GM12873 (cell line): ENCODE measurements at regions not wholly inside any gene's neighbourhood (a gene's known extent, or its start where the extent isn't known, plus 50 kb on each side); places are given as distances from the start of the nearest gene placed in this dataset.

Experiments used
- TF ChIP-seq, protein P1 (sequence below): IDR thresholded peaks from 2 replicates; pipeline ENCODE4 v1.5.1; 2012; ENCODE audit warnings: low read depth, mild to moderate bottlenecking, moderate library complexity, low read length, control low read depth; ENCODE audit not compliant: insufficient read depth; ENCODE audit errors: missing control alignments

GRCh38 chr13:108409730-108410129, 140.2 kb downstream of the TNFSF13B start:
- TF ChIP-seq, protein P1, sequence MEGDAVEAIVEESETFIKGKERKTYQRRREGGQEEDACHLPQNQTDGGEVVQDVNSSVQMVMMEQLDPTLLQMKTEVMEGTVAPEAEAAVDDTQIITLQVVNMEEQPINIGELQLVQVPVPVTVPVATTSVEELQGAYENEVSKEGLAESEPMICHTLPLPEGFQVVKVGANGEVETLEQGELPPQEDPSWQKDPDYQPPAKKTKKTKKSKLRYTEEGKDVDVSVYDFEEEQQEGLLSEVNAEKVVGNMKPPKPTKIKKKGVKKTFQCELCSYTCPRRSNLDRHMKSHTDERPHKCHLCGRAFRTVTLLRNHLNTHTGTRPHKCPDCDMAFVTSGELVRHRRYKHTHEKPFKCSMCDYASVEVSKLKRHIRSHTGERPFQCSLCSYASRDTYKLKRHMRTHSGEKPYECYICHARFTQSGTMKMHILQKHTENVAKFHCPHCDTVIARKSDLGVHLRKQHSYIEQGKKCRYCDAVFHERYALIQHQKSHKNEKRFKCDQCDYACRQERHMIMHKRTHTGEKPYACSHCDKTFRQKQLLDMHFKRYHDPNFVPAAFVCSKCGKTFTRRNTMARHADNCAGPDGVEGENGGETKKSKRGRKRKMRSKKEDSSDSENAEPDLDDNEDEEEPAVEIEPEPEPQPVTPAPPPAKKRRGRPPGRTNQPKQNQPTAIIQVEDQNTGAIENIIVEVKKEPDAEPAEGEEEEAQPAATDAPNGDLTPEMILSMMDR: no peak

DNA sequence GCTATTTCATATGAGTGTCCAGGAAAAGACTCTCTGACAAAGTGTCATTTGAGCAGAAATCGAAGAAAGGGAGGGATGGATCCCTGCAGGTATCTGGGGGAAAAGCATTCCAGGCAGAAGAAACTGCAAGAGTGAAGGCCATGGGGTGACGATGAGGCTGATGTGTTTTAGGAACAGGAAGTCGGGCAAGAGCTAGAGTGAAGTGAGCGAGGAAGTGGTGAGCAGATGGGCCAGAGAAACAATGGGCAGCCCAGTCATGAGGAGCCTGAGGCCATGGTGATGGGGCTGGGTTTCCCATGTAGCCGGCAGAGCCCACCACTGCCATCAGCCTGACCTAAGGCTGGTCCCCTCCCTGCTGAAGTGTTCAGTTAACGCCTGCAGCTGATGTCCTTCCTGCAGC, 150.2 kb downstream of the TNFSF13B start:
- TF ChIP-seq, protein P1: no peak

DNA sequence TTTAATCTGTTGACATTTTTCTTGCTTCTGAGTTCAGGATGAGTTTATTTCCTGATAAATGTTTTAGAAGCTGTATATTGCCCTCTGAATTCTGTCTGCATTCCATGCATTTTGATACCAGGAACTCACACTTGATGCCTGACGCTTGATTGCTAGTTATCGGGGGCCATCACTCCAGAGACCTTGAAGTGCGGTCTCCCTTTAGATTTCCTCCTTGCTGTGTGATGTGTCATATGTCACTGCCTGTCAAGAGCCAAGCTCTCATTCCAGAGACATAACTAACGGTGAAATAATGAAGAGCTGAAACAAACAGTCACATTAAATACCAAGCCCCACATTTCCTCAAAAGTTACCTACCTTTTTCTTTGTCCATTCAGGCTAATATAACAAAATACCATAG, 155.5 kb downstream of the TNFSF13B start:
- TF ChIP-seq, protein P1: no peak

DNA sequence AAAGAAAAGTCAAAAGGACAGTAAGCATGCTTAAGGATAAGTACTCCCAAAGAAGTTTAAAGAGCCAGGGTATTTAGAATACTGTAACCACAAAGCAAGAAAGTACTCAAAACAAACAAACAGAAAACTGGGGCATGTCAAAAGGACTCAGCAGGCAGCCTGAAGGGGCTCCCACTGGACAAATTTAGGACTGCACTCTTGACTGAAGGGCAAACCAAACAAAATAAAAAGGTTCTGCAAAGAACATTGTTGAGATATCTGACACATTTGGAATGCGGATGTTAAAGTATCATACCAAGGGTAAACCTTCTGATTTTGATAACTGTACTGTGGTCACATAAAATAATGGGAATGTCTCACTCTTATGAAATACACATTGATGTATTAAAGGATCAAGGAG, 157.4 kb downstream of the TNFSF13B start:
- TF ChIP-seq, protein P1: no peak

GRCh38 chr13:108427355-108427754, 157.8 kb downstream of the TNFSF13B start:
- TF ChIP-seq, protein P1: no peak

GRCh38 chr13:108428691-108429090, 159.2 kb downstream of the TNFSF13B start:
- TF ChIP-seq, protein P1: no peak

- TF ChIP-seq, protein P1: no peak
Observed at GRCh38 chr13:108433976-108434755, 164.6 kb downstream of the TNFSF13B start.
